ENCODE measurements at regions not wholly inside any gene's neighbourhood (a gene's known extent, or its start where the extent isn't known, plus 50 kb on each side); places are given as distances from the start of the nearest gene placed in this dataset.

DNA sequence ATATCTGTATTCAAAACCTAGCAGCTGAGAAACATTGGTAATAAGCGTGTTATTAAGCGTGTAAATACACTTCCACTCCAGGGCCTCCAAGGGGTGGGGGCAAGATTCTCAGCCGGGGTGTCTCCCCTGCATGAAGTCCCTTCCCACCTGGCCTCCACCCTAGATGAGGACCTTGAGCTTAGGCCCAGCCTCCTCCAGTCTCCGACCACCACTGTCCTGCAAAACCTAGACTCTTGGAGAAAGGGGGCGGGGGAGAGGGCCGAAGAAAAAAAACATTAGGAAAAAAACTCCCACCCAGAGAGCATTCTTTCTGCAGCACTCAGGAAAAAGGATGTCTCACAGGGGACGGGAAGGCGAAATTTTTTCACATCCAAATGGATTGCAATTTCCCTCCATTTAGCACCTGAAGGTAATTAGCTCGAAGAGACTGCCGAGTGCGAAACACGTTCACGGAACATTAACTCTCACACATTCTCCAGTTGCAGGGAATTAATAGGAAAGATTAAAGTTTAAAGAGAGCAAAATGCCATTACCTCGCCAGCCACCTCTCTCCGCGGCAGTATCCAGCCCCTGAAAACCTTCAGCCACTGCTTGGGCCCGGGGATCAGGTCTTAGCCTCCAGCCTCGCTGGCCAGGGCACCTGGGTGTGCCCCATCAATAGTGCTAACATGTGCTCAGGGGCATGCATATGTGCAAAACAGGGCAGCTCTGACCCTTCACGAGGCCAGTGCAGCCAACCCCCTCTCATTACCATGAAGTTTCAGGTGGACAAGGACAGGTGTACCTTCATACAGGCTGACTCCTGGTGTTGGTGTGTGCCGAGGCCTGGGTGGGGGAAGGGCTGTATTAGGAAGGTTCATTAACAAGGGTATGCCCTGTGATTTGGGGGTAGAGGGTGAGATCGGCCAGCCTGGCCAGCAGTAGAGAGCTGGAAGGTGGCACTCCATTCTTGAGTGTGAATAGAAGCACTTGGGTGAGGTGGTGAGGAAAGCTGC lies 77.2 kb downstream of the HIF1AN start:
- Histone ChIP-seq H3K27me3 (ENCODE audit: control insufficient read depth in 2 of 2, insufficient read depth in 1 of 2, low read length in 1 of 2) (peaks cover 0 to 46% of the 10 kb centered on the region in 2 donors), H3K9me3 (ENCODE audit: control insufficient read depth in 2 of 2, insufficient read depth in 1 of 2, low read length in 1 of 2) (no peaks in the 10 kb centered on the region), H3K4me1 (ENCODE audit: control insufficient read depth in 2 of 2, insufficient read depth in 2 of 2, low read length in 2 of 2) (no peaks in the 10 kb centered on the region), H3K27ac (ENCODE audit: low read depth in 1 of 2, low read length in 1 of 2) (no peak overlapping the region), H3K4me3 (ENCODE audit: low read length in 2 of 2) (no peak overlapping the region), H3K36me3 (ENCODE audit: control insufficient read depth in 2 of 2, insufficient read depth in 2 of 2, low read length in 1 of 2) (no peaks in the 10 kb centered on the region)
- WGBS = 64% methylated on average over 21 of the region's 21 CpGs
- DNase-seq (ENCODE audit: low read depth in 6 of 9, low spot score in 9 of 9) = no peak

DNA sequence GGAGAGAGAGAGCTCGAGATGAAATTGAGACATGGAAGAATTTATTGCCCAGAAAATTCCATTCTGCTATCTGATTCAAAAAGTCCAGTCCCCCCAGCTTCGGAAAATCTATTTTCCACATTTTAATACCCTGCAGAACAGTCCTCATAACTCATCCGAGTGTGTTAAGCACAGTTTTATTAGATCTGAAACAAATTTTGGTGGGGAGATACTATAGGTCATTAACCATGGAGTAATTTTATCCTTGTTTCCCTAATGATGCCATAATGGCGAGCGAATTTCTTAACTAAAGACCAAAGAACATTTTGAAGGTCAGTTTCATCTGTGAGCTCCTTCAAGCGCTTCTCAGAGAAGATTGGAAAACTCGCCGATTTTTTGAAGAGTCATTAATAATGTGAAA lies 78.1 kb downstream of the HIF1AN start:
- Histone ChIP-seq H3K9me3 (ENCODE audit: control insufficient read depth in 2 of 2, insufficient read depth in 1 of 2, low read length in 1 of 2) (no peaks in the 10 kb centered on the region), H3K4me1 (ENCODE audit: control insufficient read depth in 2 of 2, insufficient read depth in 2 of 2, low read length in 2 of 2) (no peaks in the 10 kb centered on the region), H3K36me3 (ENCODE audit: control insufficient read depth in 2 of 2, insufficient read depth in 2 of 2, low read length in 1 of 2) (no peaks in the 10 kb centered on the region), H3K27me3 (ENCODE audit: control insufficient read depth in 2 of 2, insufficient read depth in 1 of 2, low read length in 1 of 2) (peaks cover 0 to 51% of the 10 kb centered on the region in 2 donors), H3K4me3 (ENCODE audit: low read length in 2 of 2) (no peak overlapping the region), H3K27ac (ENCODE audit: low read depth in 1 of 2, low read length in 1 of 2) (no peak overlapping the region)
- DNase-seq (ENCODE audit: low read depth in 6 of 9, low spot score in 9 of 9) = no peak
- WGBS = 86% methylated on average over 8 of the region's 8 CpGs

DNA sequence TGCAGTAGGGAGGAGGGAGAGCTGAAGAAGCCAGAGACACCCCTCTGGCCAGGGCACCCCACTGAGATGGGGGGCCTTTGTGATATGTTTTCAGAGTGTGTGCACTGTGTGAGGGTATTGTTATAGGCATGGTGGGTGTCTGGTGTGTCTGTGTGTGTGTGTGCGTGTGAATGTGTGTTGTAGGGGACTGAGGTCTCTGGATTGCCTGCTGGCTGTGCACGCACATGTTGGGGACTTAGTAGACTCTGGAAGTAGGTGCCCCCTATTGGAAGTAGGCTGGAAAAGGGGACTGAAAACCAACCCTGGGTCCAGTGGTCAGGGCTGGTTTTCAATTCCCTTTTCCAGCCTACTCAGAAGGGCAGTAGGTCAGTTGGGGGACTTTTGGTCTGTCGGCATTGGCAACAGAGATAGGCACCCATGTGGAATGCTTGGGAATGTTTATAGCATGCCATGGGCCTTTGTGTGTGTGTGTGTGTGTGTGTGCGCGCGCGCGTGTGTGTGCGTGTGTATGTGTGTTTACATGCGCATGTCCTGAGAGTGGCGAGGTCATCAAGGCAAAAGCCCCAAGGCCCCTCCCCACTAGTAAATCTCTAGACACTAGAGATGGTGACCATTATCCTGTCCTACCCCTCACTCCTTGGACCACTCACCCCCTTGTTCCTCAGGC lies 78.8 kb downstream of the HIF1AN start:
- no peak overlapping the region for H3K4me3 ChIP-seq (ENCODE audit: low read length in 2 of 2)
- no peaks in the 10 kb centered on the region for H3K9me3 ChIP-seq (ENCODE audit: control insufficient read depth in 2 of 2, insufficient read depth in 1 of 2, low read length in 1 of 2)
- no peaks in the 10 kb centered on the region for H3K36me3 ChIP-seq (ENCODE audit: control insufficient read depth in 2 of 2, insufficient read depth in 2 of 2, low read length in 1 of 2)
- H3K4me1 ChIP-seq (ENCODE audit: control insufficient read depth in 2 of 2, insufficient read depth in 2 of 2, low read length in 2 of 2) = no peaks in the 10 kb centered on the region
- DNase-seq (ENCODE audit: low read depth in 6 of 9, low spot score in 9 of 9) = no peak
- WGBS = 79% methylated on average over 11 of the region's 11 CpGs
- H3K27me3 ChIP-seq (ENCODE audit: control insufficient read depth in 2 of 2, insufficient read depth in 1 of 2, low read length in 1 of 2) = peaks cover 0 to 54% of the 10 kb centered on the region in 2 donors
- no peak overlapping the region for H3K27ac ChIP-seq (ENCODE audit: low read depth in 1 of 2, low read length in 1 of 2)

DNA sequence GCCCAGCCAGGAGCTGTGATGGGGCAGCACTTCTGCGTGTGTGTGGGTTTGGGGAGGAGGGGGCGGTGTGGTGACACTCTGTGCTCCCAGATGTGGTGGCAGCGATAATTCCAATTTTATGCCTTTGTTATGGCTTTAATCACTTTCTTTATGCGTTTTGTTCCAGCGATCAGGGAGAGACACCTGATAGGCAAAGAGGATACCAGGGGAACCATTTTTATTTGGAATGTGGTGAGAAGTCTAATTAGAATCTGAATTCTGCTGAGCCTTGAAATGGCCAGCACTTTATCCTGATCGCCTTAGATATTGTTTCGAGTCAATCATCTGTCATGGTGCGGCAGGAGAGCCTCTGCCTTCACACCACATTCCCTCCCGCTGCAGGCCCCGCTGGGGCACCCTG lies 79.5 kb downstream of the HIF1AN start:
- H3K36me3 ChIP-seq (ENCODE audit: control insufficient read depth in 2 of 2, insufficient read depth in 2 of 2, low read length in 1 of 2) = no peaks in the 10 kb centered on the region
- no peaks in the 10 kb centered on the region for H3K4me1 ChIP-seq (ENCODE audit: control insufficient read depth in 2 of 2, insufficient read depth in 2 of 2, low read length in 2 of 2)
- 89% methylated on average over 10 of the region's 10 CpGs for WGBS
- no peak for DNase-seq (ENCODE audit: low read depth in 6 of 9, low spot score in 9 of 9)
- H3K4me3 ChIP-seq (ENCODE audit: low read length in 2 of 2) = no peak overlapping the region
- H3K27me3 ChIP-seq (ENCODE audit: control insufficient read depth in 2 of 2, insufficient read depth in 1 of 2, low read length in 1 of 2) = peaks cover 4 to 61% of the 10 kb centered on the region in 2 donors
- no peak overlapping the region for H3K27ac ChIP-seq (ENCODE audit: low read depth in 1 of 2, low read length in 1 of 2)
- no peaks in the 10 kb centered on the region for H3K9me3 ChIP-seq (ENCODE audit: control insufficient read depth in 2 of 2, insufficient read depth in 1 of 2, low read length in 1 of 2)

DNA sequence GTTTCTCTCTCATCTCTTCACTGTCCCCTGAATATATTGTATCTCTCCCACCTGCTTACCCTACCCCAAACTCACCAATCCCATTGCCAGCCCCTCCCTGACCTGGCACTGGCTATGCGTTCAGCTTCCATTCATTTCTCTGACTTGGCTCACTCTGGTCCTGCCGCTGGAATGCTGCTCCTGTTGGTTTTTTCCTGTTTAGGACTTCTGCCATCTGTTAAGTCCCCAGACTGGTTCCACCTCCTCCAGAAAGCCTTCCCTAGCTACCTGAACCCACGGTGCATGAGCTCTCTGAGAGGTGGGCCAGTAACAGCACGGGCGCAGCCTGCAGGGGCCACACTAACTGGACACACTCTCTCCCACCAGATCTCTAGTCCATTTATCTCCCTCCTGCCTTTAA lies 80.2 kb downstream of the HIF1AN start:
- Histone ChIP-seq H3K4me1 (ENCODE audit: control insufficient read depth in 2 of 2, insufficient read depth in 2 of 2, low read length in 2 of 2) (no peaks in the 10 kb centered on the region), H3K36me3 (ENCODE audit: control insufficient read depth in 2 of 2, insufficient read depth in 2 of 2, low read length in 1 of 2) (no peaks in the 10 kb centered on the region), H3K27ac (ENCODE audit: low read depth in 1 of 2, low read length in 1 of 2) (no peak overlapping the region), H3K4me3 (ENCODE audit: low read length in 2 of 2) (no peak overlapping the region), H3K9me3 (ENCODE audit: control insufficient read depth in 2 of 2, insufficient read depth in 1 of 2, low read length in 1 of 2) (no peaks in the 10 kb centered on the region), H3K27me3 (ENCODE audit: control insufficient read depth in 2 of 2, insufficient read depth in 1 of 2, low read length in 1 of 2) (peaks cover 10 to 68% of the 10 kb centered on the region in 2 donors)
- WGBS = 77% methylated on average over 5 of the region's 5 CpGs
- DNase-seq (ENCODE audit: low read depth in 6 of 9, low spot score in 9 of 9) = no peak

DNA sequence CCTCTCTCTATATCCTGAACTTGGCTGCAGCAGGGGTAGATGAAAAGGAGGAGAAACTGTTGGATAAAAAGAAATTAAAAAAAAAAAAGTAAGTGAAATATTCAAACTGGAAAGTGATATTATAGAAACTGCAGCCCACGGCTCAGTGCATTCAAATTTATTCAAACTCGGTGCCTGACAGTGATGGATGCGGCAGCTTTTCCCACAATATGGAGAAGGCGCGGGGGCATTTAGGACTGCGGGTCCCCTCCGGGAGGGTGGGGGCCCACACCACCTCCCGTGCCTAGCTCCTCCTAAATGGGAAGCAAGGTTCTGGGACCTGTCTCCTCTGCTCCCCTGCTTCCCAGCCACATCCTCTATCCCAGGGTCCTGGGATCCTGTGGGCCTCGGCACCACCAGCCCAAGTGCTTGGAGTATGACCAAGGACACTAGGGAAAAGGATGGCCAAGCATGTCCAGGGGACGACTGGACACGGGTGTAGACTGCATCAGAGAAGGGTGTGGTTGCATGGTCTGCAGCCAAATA lies 82.4 kb downstream of the HIF1AN start:
- no peak overlapping the region for H3K27ac ChIP-seq (ENCODE audit: low read depth in 1 of 2, low read length in 1 of 2)
- no peak for DNase-seq (ENCODE audit: low read depth in 6 of 9, low spot score in 9 of 9)
- no peaks in the 10 kb centered on the region for H3K9me3 ChIP-seq (ENCODE audit: control insufficient read depth in 2 of 2, insufficient read depth in 1 of 2, low read length in 1 of 2)
- WGBS = 89% methylated on average over 11 of the region's 11 CpGs
- no peaks in the 10 kb centered on the region for H3K36me3 ChIP-seq (ENCODE audit: control insufficient read depth in 2 of 2, insufficient read depth in 2 of 2, low read length in 1 of 2)
- H3K27me3 ChIP-seq (ENCODE audit: control insufficient read depth in 2 of 2, insufficient read depth in 1 of 2, low read length in 1 of 2) = peaks cover 22 to 78% of the 10 kb centered on the region in 2 donors
- H3K4me1 ChIP-seq (ENCODE audit: control insufficient read depth in 2 of 2, insufficient read depth in 2 of 2, low read length in 2 of 2) = no peaks in the 10 kb centered on the region
- H3K4me3 ChIP-seq (ENCODE audit: low read length in 2 of 2) = no peak overlapping the region

DNA sequence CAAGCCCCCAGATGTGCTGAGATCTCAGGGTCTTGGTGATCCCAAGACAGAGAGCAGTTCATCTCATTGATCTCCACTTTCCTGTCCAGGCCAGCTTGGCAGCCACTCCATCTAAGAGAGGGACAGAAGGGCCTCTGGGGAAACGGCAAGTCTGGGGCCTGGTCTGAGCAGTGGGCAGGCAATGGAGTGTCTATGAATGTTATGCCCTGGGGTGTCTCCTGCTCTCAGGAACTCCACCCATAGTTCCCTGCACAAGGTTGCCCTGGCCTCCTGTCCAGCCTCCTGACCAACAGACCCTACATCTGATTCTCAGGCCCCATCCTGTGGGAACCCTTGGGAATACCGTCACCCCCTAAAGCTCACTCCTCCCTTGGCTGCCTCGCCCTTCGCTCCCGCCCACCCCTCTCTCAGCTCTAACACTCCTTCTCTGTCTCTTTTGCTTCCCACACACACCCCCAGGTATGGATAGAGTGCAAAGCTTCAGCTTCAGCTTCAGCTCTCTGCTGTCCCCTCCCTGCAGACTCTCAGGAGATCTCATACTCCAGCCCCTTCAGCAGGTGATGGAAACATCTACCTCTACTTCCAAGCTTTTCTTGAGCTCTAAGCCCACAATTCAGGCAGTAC lies 83.0 kb downstream of the HIF1AN start:
- WGBS = 73% methylated on average over 5 of the region's 5 CpGs

DNA sequence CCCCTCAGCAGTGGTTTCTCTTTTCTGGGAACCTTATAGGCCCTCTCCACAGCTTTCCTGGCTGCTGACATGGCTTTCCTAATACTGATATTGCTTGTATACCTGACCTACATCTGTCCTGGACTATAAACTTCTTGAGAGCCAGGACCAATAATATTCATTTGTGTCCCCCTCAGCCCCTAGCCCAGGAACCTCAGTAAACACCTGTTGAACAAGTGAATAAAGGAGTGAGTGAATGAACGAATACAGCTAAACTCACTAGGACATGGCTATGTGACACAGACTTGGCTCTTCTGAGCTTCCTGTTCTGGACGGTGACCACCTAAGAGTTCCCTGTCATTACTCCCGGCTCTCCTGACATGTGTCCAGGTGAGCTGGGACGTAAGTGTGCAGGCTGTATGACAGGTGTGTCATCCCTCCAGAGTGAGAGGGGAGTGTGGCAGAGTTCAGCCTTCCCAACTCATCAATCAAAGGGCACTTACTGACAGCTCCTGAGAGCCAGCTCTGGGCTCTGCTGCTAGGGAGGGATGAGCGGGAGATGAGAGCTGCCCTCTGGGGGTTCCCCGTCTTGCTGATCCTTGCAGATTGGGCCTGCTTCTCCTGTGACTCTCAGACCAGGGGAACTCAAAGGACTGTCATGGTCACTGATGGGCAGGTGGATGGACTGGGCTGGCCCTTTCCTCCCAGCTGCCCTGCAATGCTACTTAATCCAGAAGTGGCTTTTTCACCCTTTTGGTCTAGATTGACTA lies 84.5 kb downstream of the HIF1AN start:
- Histone ChIP-seq H3K4me1 (ENCODE audit: control insufficient read depth in 2 of 2, insufficient read depth in 2 of 2, low read length in 2 of 2) (no peaks in the 10 kb centered on the region), H3K9me3 (ENCODE audit: control insufficient read depth in 2 of 2, insufficient read depth in 1 of 2, low read length in 1 of 2) (no peaks in the 10 kb centered on the region), H3K36me3 (ENCODE audit: control insufficient read depth in 2 of 2, insufficient read depth in 2 of 2, low read length in 1 of 2) (no peaks in the 10 kb centered on the region), H3K4me3 (ENCODE audit: low read length in 2 of 2) (no peak overlapping the region), H3K27me3 (ENCODE audit: control insufficient read depth in 2 of 2, insufficient read depth in 1 of 2, low read length in 1 of 2) (peaks cover 32 to 85% of the 10 kb centered on the region in 2 donors), H3K27ac (ENCODE audit: low read depth in 1 of 2, low read length in 1 of 2) (no peak overlapping the region)
- DNase-seq (ENCODE audit: low read depth in 6 of 9, low spot score in 9 of 9) = no peak
- 81% methylated on average over 6 of the region's 6 CpGs for WGBS

More for the DNA sequence above, 83.0 kb downstream of the HIF1AN start:
- H3K4me3 ChIP-seq (ENCODE audit: low read length in 2 of 2) = no peak overlapping the region
- no peaks in the 10 kb centered on the region for H3K36me3 ChIP-seq (ENCODE audit: control insufficient read depth in 2 of 2, insufficient read depth in 2 of 2, low read length in 1 of 2)
- H3K9me3 ChIP-seq (ENCODE audit: control insufficient read depth in 2 of 2, insufficient read depth in 1 of 2, low read length in 1 of 2) = no peaks in the 10 kb centered on the region
- no peaks in the 10 kb centered on the region for H3K4me1 ChIP-seq (ENCODE audit: control insufficient read depth in 2 of 2, insufficient read depth in 2 of 2, low read length in 2 of 2)
- H3K27me3 ChIP-seq (ENCODE audit: control insufficient read depth in 2 of 2, insufficient read depth in 1 of 2, low read length in 1 of 2) = peaks cover 26 to 80% of the 10 kb centered on the region in 2 donors
- no peak overlapping the region for H3K27ac ChIP-seq (ENCODE audit: low read depth in 1 of 2, low read length in 1 of 2)
- no peak for DNase-seq (ENCODE audit: low read depth in 6 of 9, low spot score in 9 of 9)

All from thymus (tissue), 11 donors.